ENCODE measurements at regions not wholly inside any gene's neighbourhood (a gene's known extent, or its start where the extent isn't known, plus 50 kb on each side); places are given as distances from the start of the nearest gene placed in this dataset.

DNA sequence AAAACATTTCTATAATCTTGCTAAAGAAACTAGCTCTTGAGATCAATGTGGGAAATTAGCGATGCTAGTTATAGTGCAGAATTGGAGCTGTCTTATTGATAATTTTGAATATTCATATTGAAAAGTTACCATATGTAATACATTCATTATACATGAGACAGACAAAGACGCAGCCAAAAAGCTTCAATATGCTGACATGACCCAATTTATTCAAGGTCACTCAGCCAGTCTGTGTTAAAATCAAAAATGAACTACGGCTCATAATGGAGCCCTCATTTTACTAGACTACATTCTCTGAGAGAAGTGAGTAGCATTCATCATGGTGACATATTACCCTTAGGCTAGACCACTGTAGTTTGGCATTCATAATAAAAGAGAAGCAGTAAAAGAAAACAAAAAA lies 107.3 kb upstream of the GABRG2 start:
- intact Hi-C loops (cut with DNase I; ENCODE audit: low total_unique reads): no loop called here
- H3K36me3 ChIP-seq (ENCODE audit: low read depth, missing control alignments): no peaks in the 10 kb centered on the region
- H3K4me1 ChIP-seq: no peaks in the 10 kb centered on the region
- DNase-seq: no peak
- no peaks in the 10 kb centered on the region for H3K27me3 ChIP-seq
- WGBS, 2 donors: 71 to 79% methylated on average over 3 of the region's 3 CpGs
- TF ChIP-seq POLR2A (IDR thresholded peaks at IDR 0.05): no peak
- TF ChIP-seq, protein P1, sequence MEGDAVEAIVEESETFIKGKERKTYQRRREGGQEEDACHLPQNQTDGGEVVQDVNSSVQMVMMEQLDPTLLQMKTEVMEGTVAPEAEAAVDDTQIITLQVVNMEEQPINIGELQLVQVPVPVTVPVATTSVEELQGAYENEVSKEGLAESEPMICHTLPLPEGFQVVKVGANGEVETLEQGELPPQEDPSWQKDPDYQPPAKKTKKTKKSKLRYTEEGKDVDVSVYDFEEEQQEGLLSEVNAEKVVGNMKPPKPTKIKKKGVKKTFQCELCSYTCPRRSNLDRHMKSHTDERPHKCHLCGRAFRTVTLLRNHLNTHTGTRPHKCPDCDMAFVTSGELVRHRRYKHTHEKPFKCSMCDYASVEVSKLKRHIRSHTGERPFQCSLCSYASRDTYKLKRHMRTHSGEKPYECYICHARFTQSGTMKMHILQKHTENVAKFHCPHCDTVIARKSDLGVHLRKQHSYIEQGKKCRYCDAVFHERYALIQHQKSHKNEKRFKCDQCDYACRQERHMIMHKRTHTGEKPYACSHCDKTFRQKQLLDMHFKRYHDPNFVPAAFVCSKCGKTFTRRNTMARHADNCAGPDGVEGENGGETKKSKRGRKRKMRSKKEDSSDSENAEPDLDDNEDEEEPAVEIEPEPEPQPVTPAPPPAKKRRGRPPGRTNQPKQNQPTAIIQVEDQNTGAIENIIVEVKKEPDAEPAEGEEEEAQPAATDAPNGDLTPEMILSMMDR (IDR thresholded peaks at IDR 0.05): no peak
- no peak overlapping the region for H3K27ac ChIP-seq
- no peaks in the 10 kb centered on the region for H3K9me3 ChIP-seq
- no peak overlapping the region for H3K4me3 ChIP-seq

DNA sequence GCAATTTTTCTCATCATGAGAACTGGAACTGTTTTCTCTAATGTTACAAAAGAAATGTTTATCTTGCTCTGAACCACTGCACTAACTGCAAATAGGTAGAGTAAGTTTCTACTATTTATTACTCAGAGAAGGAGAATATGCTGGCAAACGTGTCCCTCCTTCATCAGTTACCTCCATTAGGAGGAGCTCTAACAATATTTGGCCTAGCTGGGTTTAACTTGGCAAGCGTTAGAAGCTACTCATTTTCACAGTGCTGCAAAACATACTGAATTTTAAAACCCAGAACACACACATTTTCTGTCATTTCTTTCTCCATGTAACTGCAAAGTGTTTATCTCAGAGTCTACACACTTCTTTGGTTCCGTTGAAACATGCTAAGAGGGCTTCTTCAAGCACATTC lies 101.0 kb upstream of the GABRG2 start:
- peak; percentile 16 for DNase-seq
- intact Hi-C loops (cut with DNase I; ENCODE audit: low total_unique reads): no loop called here
- no peak for TF ChIP-seq POLR2A (IDR thresholded peaks at IDR 0.05)
- TF ChIP-seq, protein P1 (IDR thresholded peaks at IDR 0.05): no peak
- no peak overlapping the region for H3K27ac ChIP-seq
- no peaks in the 10 kb centered on the region for H3K36me3 ChIP-seq (ENCODE audit: low read depth, missing control alignments)
- no peaks in the 10 kb centered on the region for H3K27me3 ChIP-seq
- no peaks in the 10 kb centered on the region for H3K4me1 ChIP-seq
- H3K4me3 ChIP-seq: no peak overlapping the region
- 18 to 32% methylated on average over 3 of the region's 3 CpGs for WGBS, 2 donors
- H3K9me3 ChIP-seq: no peaks in the 10 kb centered on the region

DNA sequence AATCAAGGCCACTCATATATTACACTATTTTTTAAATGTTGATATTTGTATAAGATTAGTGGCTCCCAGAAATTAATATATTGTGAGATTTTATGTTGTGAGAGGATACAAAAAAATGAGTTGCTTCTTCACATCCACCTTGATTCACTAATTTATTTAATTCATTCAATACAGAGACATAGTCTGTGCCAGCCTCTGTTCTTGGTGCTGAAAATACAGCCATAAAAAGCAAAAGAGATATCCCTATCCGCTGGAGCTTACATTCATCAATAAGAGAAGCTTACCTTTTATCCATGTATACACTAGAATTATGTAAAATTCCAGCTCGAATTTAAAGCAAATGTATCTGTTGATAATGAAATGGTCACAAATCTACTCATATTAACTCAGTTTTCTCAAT lies 92.2 kb upstream of the GABRG2 start:
- H3K9me3 ChIP-seq: no peaks in the 10 kb centered on the region
- H3K27me3 ChIP-seq: no peaks in the 10 kb centered on the region
- H3K27ac ChIP-seq: no peak overlapping the region
- DNase-seq: no peak
- 49 to 59% methylated on average over 2 of the region's 2 CpGs for WGBS, 2 donors
- TF ChIP-seq POLR2A (IDR thresholded peaks at IDR 0.05): no peak
- TF ChIP-seq, protein P1 (IDR thresholded peaks at IDR 0.05): no peak
- intact Hi-C loops (cut with DNase I; ENCODE audit: low total_unique reads): no loop called here
- no peaks in the 10 kb centered on the region for H3K4me1 ChIP-seq
- H3K4me3 ChIP-seq: no peak overlapping the region
- no peaks in the 10 kb centered on the region for H3K36me3 ChIP-seq (ENCODE audit: low read depth, missing control alignments)

DNA sequence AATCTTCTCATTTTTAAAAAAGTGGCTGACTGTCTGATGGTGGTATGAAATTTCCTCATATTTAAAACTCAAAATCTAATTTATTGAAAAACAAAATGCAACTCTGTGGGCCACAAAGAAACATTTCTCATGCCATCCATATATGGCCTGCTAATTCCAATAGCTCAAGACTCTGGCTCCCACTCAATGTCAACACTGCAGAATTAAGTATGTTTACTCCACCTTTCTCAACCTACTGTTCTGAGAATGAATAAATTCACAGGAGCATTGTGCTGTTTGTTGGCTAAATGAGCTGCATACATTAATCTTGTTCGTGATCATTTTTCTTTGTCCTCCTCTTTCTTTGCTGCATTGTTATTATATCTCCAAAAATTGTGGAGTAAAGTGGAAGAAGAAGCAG lies 79.5 kb upstream of the GABRG2 start:
- intact Hi-C loops (cut with DNase I; ENCODE audit: low total_unique reads): no loop called here
- Histone ChIP-seq H3K27me3 (no peaks in the 10 kb centered on the region), H3K4me1 (no peaks in the 10 kb centered on the region), H3K9me3 (no peaks in the 10 kb centered on the region), H3K4me3 (no peak overlapping the region), H3K27ac (no peak overlapping the region), H3K36me3 (ENCODE audit: low read depth, missing control alignments) (no peaks in the 10 kb centered on the region)
- no peak for DNase-seq
- no peak for TF ChIP-seq POLR2A (IDR thresholded peaks at IDR 0.05)
- TF ChIP-seq, protein P1 (IDR thresholded peaks at IDR 0.05): no peak
- WGBS, 2 donors: 81 to 86% methylated on average over 1 of the region's 1 CpG

Measured in testis (tissue), 2 donors.